H9 (cell line): ENCODE measurements at regions not wholly inside any gene's neighbourhood (a gene's known extent, or its start where the extent isn't known, plus 50 kb on each side); places are given as distances from the start of the nearest gene placed in this dataset.

Experiments used
- DNase-seq: peaks from one replicate; pipeline ENCODE4 v3.0.0-alpha.2; 2017
- H2AFZ ChIP-seq: one replicate; pipeline ENCODE4 v1.6.1; 2013; ENCODE audit warnings: mild to moderate bottlenecking, low read length, control low read depth, moderate library complexity
- H2AK5ac ChIP-seq: 2 replicates; pipeline ENCODE4 v1.6.1; 2013; ENCODE audit warnings: low read length, control low read depth, mixed read lengths; ENCODE audit not compliant: insufficient read length
- H2BK120ac ChIP-seq: one replicate; pipeline ENCODE4 v1.6.1; 2013; ENCODE audit warnings: low read depth, mild to moderate bottlenecking, low read length, control low read depth, inconsistent platforms; ENCODE audit not compliant: poor library complexity, severe bottlenecking
- H2BK12ac ChIP-seq: 2 replicates; pipeline ENCODE4 v1.6.1; 2013; ENCODE audit warnings: low read length, control low read depth, mixed read lengths, low read depth; ENCODE audit not compliant: insufficient read length
- H2BK15ac ChIP-seq: 2 replicates; pipeline ENCODE4 v1.6.1; 2013; ENCODE audit warnings: low read depth, low read length, control low read depth
- H2BK20ac ChIP-seq: one replicate; pipeline ENCODE4 v1.6.1; 2013; ENCODE audit warnings: low read depth, mild to moderate bottlenecking, low read length, control low read depth, inconsistent platforms; ENCODE audit not compliant: poor library complexity, severe bottlenecking
- H2BK5ac ChIP-seq: 2 replicates; pipeline ENCODE4 v1.6.1; 2013; ENCODE audit warnings: low read length, control low read depth, mixed read lengths; ENCODE audit not compliant: insufficient read length
- H3K14ac ChIP-seq: 2 replicates; pipeline ENCODE4 v1.6.1; 2013; ENCODE audit warnings: low read length, control low read depth; ENCODE audit not compliant: insufficient read depth
- H3K18ac ChIP-seq: 2 replicates; pipeline ENCODE4 v1.6.1; 2013; ENCODE audit warnings: low read depth, mild to moderate bottlenecking, mixed read lengths, low read length, control low read depth; ENCODE audit not compliant: insufficient read length
- H3K23ac ChIP-seq: 2 replicates; pipeline ENCODE4 v1.6.1; 2013; ENCODE audit warnings: low read length, control low read depth, mixed read lengths, low read depth; ENCODE audit not compliant: insufficient read length
- H3K23me2 ChIP-seq: 2 replicates; pipeline ENCODE4 v1.6.1; 2013; ENCODE audit warnings: low read depth, mild to moderate bottlenecking, mixed read lengths, low read length, control low read depth; ENCODE audit not compliant: insufficient read length, poor library complexity, severe bottlenecking
- H3K27ac ChIP-seq: 2 replicates; pipeline ENCODE4 v1.5.1; 2013; ENCODE audit warnings: low read length, control low read depth, mixed read lengths, low read depth; ENCODE audit not compliant: insufficient read length
- H3K27me3 ChIP-seq: 2 replicates; pipeline ENCODE4 v1.6.1; 2013; ENCODE audit warnings: low read length, control low read depth, inconsistent platforms; ENCODE audit not compliant: insufficient read depth
- H3K4ac ChIP-seq: 2 replicates; pipeline ENCODE4 v1.6.1; 2013; ENCODE audit warnings: low read depth, mild to moderate bottlenecking, control low read depth, inconsistent platforms, low read length, moderate library complexity
- H3K4me1 ChIP-seq: 2 replicates; pipeline ENCODE4 v1.6.1; 2013; ENCODE audit warnings: low read length, control low read depth, inconsistent platforms; ENCODE audit not compliant: insufficient read depth
- H3K4me2 ChIP-seq: 2 replicates; pipeline ENCODE4 v1.6.1; 2013; ENCODE audit warnings: low read length, control low read depth, mixed read lengths; ENCODE audit not compliant: insufficient read length, insufficient read depth
- H3K56ac ChIP-seq: 2 replicates; pipeline ENCODE4 v1.6.1; 2013; ENCODE audit warnings: low read depth, mild to moderate bottlenecking, mixed read lengths, low read length, control low read depth; ENCODE audit not compliant: insufficient read length
- H3K79me1 ChIP-seq: 2 replicates; pipeline ENCODE4 v1.6.1; 2013; ENCODE audit warnings: low read depth, mild to moderate bottlenecking, moderate library complexity, low read length, control low read depth, inconsistent platforms; ENCODE audit not compliant: insufficient read depth, poor library complexity, severe bottlenecking
- H3K79me2 ChIP-seq: 2 replicates; pipeline ENCODE4 v1.6.1; 2013; ENCODE audit warnings: low read length, control low read depth, inconsistent platforms; ENCODE audit not compliant: insufficient read depth
- H3K9ac ChIP-seq: 2 replicates; pipeline ENCODE4 v1.6.1; 2013; ENCODE audit warnings: low read length, control low read depth, mixed read lengths; ENCODE audit not compliant: insufficient read length; ENCODE audit errors: extremely low read depth
- H3K9me3 ChIP-seq: one replicate; pipeline ENCODE4 v1.6.1; 2013; ENCODE audit warnings: low read depth, low read length, inconsistent platforms; ENCODE audit not compliant: control insufficient read depth
- H3T11ph ChIP-seq: one replicate; pipeline ENCODE4 v1.6.1; 2013; ENCODE audit warnings: mild to moderate bottlenecking, low read length, control low read depth, inconsistent platforms
- H4K20me1 ChIP-seq: one replicate; pipeline ENCODE4 v1.6.1; 2013; ENCODE audit not compliant: control insufficient read depth, insufficient read length, insufficient read depth
- H4K5ac ChIP-seq: 2 replicates; pipeline ENCODE4 v1.6.1; 2013; ENCODE audit warnings: low read depth, mild to moderate bottlenecking, mixed read lengths, low read length, control low read depth; ENCODE audit not compliant: insufficient read length
- H4K8ac ChIP-seq: replicated peaks from 2 replicates; pipeline ENCODE4 v1.6.1; 2013; ENCODE audit warnings: low read length, control low read depth, mixed read lengths, low read depth; ENCODE audit not compliant: insufficient read length
- H4K91ac ChIP-seq: 2 replicates; pipeline ENCODE4 v1.6.1; 2013; ENCODE audit warnings: low read depth, mild to moderate bottlenecking, moderate library complexity, mixed read lengths, low read length, control low read depth; ENCODE audit not compliant: insufficient read length
- H3K27ac Mint-ChIP-seq, 3 experiments: 2 replicates in 2 of 3; 3 replicates in 1 of 3; pipeline ENCODE4 v1.8.0; 2020 to 2021; ENCODE audit warnings: mixed read lengths in 3 of 3, mild to moderate bottlenecking in 1 of 3, moderate library complexity in 1 of 3
- H3K27me3 Mint-ChIP-seq: 2 replicates; pipeline ENCODE4 v1.8.0; 2021; ENCODE audit warnings: low read depth, mild to moderate bottlenecking, moderate library complexity, mixed read lengths
- H3K36me3 Mint-ChIP-seq, 3 experiments: 2 replicates in 2 of 3; 3 replicates in 1 of 3; pipeline ENCODE4 v1.8.0; 2020 to 2021; ENCODE audit warnings: low read depth in 3 of 3, mixed read lengths in 3 of 3; ENCODE audit not compliant: insufficient read depth in 1 of 3
- H3K4me1 Mint-ChIP-seq, 2 experiments: 2 replicates each; pipeline ENCODE4 v1.8.0; 2020; ENCODE audit warnings: mixed read lengths in 2 of 2
- H3K4me3 Mint-ChIP-seq, 2 experiments: 2 replicates in 1 of 2; 3 replicates in 1 of 2; pipeline ENCODE4 v1.8.0; 2020 to 2021; ENCODE audit warnings: mild to moderate bottlenecking in 2 of 2, mixed read lengths in 2 of 2, moderate library complexity in 1 of 2
- H3K9me3 Mint-ChIP-seq, 2 experiments: 2 replicates in 1 of 2; 3 replicates in 1 of 2; pipeline ENCODE4 v1.8.0; 2020; ENCODE audit warnings: mild to moderate bottlenecking in 2 of 2, mixed read lengths in 2 of 2, moderate library complexity in 1 of 2
- CTCF ChIP-seq: fragments of 200-600 bp; sonication (generic); conservative IDR thresholded peaks from 3 replicates; pipeline ENCODE4 v1.8.0; 2021; ENCODE audit warnings: antibody characterized with exemption, mild to moderate bottlenecking
- WGBS: extraction: QIAGEN DNeasy Blood & Tissue Kit; methylation state at CpG from one replicate; pipeline ENCODE4 v1.1.7; 2013; ENCODE audit warnings: missing lambda C conversion rate, low lambda C conversion rate, mixed read lengths; ENCODE audit not compliant: insufficient read length; ENCODE audit errors: extremely low coverage; 5-methylcytosine and 5-hydroxymethylcytosine counted together

DNA sequence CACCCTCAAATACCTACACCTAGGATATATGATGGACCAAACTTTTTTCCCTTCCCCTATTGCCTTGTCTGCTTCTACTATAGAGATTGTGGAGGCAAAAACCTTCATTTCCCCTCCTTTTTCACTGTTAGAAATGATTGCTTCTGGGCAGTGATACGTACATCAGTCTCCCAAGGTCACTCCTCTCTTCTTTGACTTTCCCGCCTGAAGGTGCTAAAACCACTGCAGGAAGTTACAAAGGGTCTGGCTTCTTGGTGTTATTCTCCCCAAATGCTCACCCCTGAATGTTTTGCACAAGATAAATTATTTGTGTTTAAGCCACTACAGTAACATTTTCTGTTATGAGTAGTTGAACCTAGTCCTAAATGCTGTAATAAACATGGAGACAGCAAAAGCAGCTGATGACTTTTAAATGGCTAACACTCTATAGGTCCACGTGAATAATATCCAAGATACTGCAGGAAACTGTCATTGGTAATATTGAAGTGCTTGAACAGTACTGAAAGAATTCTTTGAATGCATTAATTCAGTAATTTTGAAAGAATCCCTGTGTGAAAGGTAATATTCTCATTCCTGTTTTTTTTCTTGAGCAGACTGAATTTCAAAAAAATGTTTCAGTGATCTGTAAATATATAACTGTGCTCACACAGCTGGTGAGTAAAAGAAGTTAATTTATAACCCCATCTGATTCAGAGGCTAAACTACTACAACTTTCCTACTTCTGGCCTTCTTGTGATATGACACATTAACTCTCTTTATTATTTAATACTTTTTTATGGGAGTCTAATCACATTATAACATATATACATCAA is 865.1 kb downstream of the EFNB2 start:
- H3K4me3 Mint-ChIP-seq, result no peak overlapping the region

More for the DNA sequence above, 865.1 kb downstream of the EFNB2 start:
- no peaks in the 10 kb centered on the region for H3K4me1 Mint-ChIP-seq
- Histone ChIP-seq H2BK12ac (no peak overlapping the region), H3K79me2 (no peaks in the 10 kb centered on the region), H3K4me2 (no peak overlapping the region), H3K56ac (no peak overlapping the region), H3K27ac (no peak overlapping the region), H3K4me1 (no peaks in the 10 kb centered on the region), H3K14ac (no peak overlapping the region), H4K91ac (no peak overlapping the region), H2AK5ac (no peak overlapping the region), H3K9me3 (no peaks in the 10 kb centered on the region), H3K9ac (no peak overlapping the region), H2BK5ac (no peak overlapping the region), H3K4ac (no peak overlapping the region), H3T11ph (no peak overlapping the region), H2AFZ (no peak overlapping the region), H2BK120ac (no peak overlapping the region), H3K79me1 (no peaks in the 10 kb centered on the region), H2BK15ac (no peak overlapping the region), H4K5ac (no peak overlapping the region), H4K20me1 (no peaks in the 10 kb centered on the region), H2BK20ac (no peak overlapping the region), H3K23ac (no peak overlapping the region), H3K27me3 (no peaks in the 10 kb centered on the region), H3K23me2 (no peaks in the 10 kb centered on the region), H3K18ac (no peak overlapping the region), H4K8ac (no peak overlapping the region)
- no peak overlapping the region for H3K27ac Mint-ChIP-seq
- TF ChIP-seq CTCF, result no peak
- no peak for DNase-seq
- peaks cover 2% of the 10 kb centered on the region for H3K27me3 Mint-ChIP-seq
- no peaks in the 10 kb centered on the region for H3K36me3 Mint-ChIP-seq
- no peaks in the 10 kb centered on the region; a peak in 1 of 5 replicates for H3K9me3 Mint-ChIP-seq
- WGBS, result no CpG with 5 or more reads among the region's 3 CpGs
